HEK293 (cell line): ENCODE measurements at regions not wholly inside any gene's neighbourhood (a gene's known extent, or its start where the extent isn't known, plus 50 kb on each side); places are given as distances from the start of the nearest gene placed in this dataset.

ENCODE experiments used
- CTCF ChIA-PET: fragments of 350-600 bp; formaldehyde crosslinking; extraction: SDS; loops from one replicate; lab custom pipeline; 2021; ENCODE audit warnings: antibody characterized with exemption; lab: Yijun Ruan, JAX
- POLR2A ChIA-PET: fragments of 300-600 bp; formaldehyde crosslinking; extraction: SDS; loops from one replicate; lab custom pipeline; 2020; ENCODE audit warnings: antibody characterized with exemption, inconsistent platforms; lab: Yijun Ruan, JAX
- H3K27ac ChIP-seq: fragments of 200-500 bp; sonication (Bioruptor generic); 2 replicates; pipeline ENCODE4 v1.5.1; 2014; ENCODE audit warnings: low read depth, low read length, control low read depth, inconsistent platforms; ENCODE audit errors: extremely low read depth
- H3K36me3 ChIP-seq, 2 experiments: fragments of 200-500 bp in 1 of 2; sonication (Bioruptor generic) in 1 of 2; 1 replicate in 1 of 2; 2 replicates in 1 of 2; pipeline ENCODE4 v1.5.1; 2014 to 2017; ENCODE audit warnings: inconsistent platforms in 2 of 2, low read length in 2 of 2; ENCODE audit not compliant: control insufficient read depth in 2 of 2, insufficient read depth in 1 of 2
- H3K4me1 ChIP-seq: fragments of 200-500 bp; sonication (Bioruptor generic); 2 replicates; pipeline ENCODE4 v1.5.1; 2014; ENCODE audit warnings: mild to moderate bottlenecking, low read length, inconsistent platforms; ENCODE audit not compliant: control insufficient read depth, insufficient read depth
- H3K4me3 ChIP-seq: 2 replicates; pipeline ENCODE4 v1.5.1; 2011; ENCODE audit warnings: low read depth, mild to moderate bottlenecking, control low read depth, low read length, moderate library complexity
- H3K9me3 ChIP-seq: fragments of 200-500 bp; sonication (Bioruptor generic); 2 replicates; pipeline ENCODE4 v1.5.1; 2014; ENCODE audit warnings: low read depth, low read length, inconsistent platforms; ENCODE audit not compliant: control insufficient read depth, insufficient read depth
- GFI1B ChIP-seq: fragments of 450-650 bp; formaldehyde crosslinking; IDR thresholded peaks from 2 replicates; pipeline ENCODE4 v1.5.1; 2016; ENCODE audit warnings: missing biosample characterization, missing genetic modification characterization
- OVOL3 ChIP-seq: fragments of 450-650 bp; formaldehyde crosslinking; IDR thresholded peaks from 2 replicates; pipeline ENCODE4 v1.5.1; 2016; ENCODE audit warnings: missing biosample characterization, missing genetic modification characterization
- REST ChIP-seq: fragments of 450-650 bp; formaldehyde crosslinking; IDR thresholded peaks from 2 replicates; pipeline ENCODE4 v1.5.1; 2016; ENCODE audit warnings: missing biosample characterization, missing genetic modification characterization
- SALL2 ChIP-seq: fragments of 450-650 bp; formaldehyde crosslinking; IDR thresholded peaks from 2 replicates; pipeline ENCODE4 v1.5.0; 2017; ENCODE audit warnings: missing biosample characterization, mild to moderate bottlenecking, missing genetic modification characterization, borderline replicate concordance
- SCRT2 ChIP-seq: fragments of 450-650 bp; formaldehyde crosslinking; IDR thresholded peaks from 2 replicates; pipeline ENCODE4 v1.5.1; 2016; ENCODE audit warnings: missing biosample characterization, missing genetic modification characterization
- WT1 ChIP-seq: fragments of 450-650 bp; formaldehyde crosslinking; IDR thresholded peaks from 2 replicates; pipeline ENCODE4 v1.5.1; 2016; ENCODE audit warnings: missing biosample characterization, missing genetic modification characterization
- ZBTB17 ChIP-seq: fragments of 450-650 bp; formaldehyde crosslinking; IDR thresholded peaks from 2 replicates; pipeline ENCODE4 v1.5.1; 2016; ENCODE audit warnings: missing biosample characterization, missing genetic modification characterization
- ZBTB21 ChIP-seq: fragments of 450-650 bp; formaldehyde crosslinking; IDR thresholded peaks from 2 replicates; pipeline ENCODE4 v1.5.1; 2017; ENCODE audit warnings: missing biosample characterization, missing genetic modification characterization
- ZNF112 ChIP-seq: fragments of 450-650 bp; formaldehyde crosslinking; IDR thresholded peaks from 2 replicates; pipeline ENCODE4 v1.5.0; 2017; ENCODE audit warnings: missing biosample characterization, missing genetic modification characterization
- ZNF121 ChIP-seq: fragments of 450-650 bp; formaldehyde crosslinking; IDR thresholded peaks from 2 replicates; pipeline ENCODE4 v1.5.1; 2016; ENCODE audit warnings: missing biosample characterization, missing genetic modification characterization
- ZNF138 ChIP-seq: fragments of 450-650 bp; formaldehyde crosslinking; IDR thresholded peaks from 2 replicates; pipeline ENCODE4 v1.5.1; 2016; ENCODE audit warnings: missing biosample characterization, missing genetic modification characterization, borderline replicate concordance
- ZNF19 ChIP-seq: fragments of 450-650 bp; formaldehyde crosslinking; IDR thresholded peaks from 2 replicates; pipeline ENCODE4; 2016; ENCODE audit warnings: missing biosample characterization, missing genetic modification characterization, low read depth
- ZNF202 ChIP-seq: fragments of 450-650 bp; formaldehyde crosslinking; IDR thresholded peaks from 2 replicates; pipeline ENCODE4 v1.5.1; 2016; ENCODE audit warnings: missing biosample characterization, missing genetic modification characterization, borderline replicate concordance
- ZNF239 ChIP-seq: fragments of 450-650 bp; formaldehyde crosslinking; IDR thresholded peaks from 2 replicates; pipeline ENCODE4 v1.5.1; 2016; ENCODE audit warnings: missing biosample characterization, missing genetic modification characterization
- ZNF362 ChIP-seq: fragments of 450-650 bp; formaldehyde crosslinking; IDR thresholded peaks from 2 replicates; pipeline ENCODE4 v1.5.1; 2016; ENCODE audit warnings: missing biosample characterization, missing genetic modification characterization
- ZNF391 ChIP-seq: fragments of 450-650 bp; formaldehyde crosslinking; IDR thresholded peaks from 2 replicates; pipeline ENCODE4 v1.5.1; 2016; ENCODE audit warnings: low read depth, missing biosample characterization, missing genetic modification characterization, borderline replicate concordance
- ZNF404 ChIP-seq: fragments of 450-650 bp; formaldehyde crosslinking; IDR thresholded peaks from 2 replicates; pipeline ENCODE4 v1.5.1; 2017; ENCODE audit warnings: missing biosample characterization, missing genetic modification characterization
- ZNF423 ChIP-seq: fragments of 450-650 bp; formaldehyde crosslinking; IDR thresholded peaks from 2 replicates; pipeline ENCODE4 v1.5.1; 2016; ENCODE audit warnings: missing biosample characterization, missing genetic modification characterization
- ZNF501 ChIP-seq: fragments of 450-650 bp; formaldehyde crosslinking; IDR thresholded peaks from 2 replicates; pipeline ENCODE4 v1.5.1; 2016; ENCODE audit warnings: missing biosample characterization, missing genetic modification characterization
- ZNF510 ChIP-seq: fragments of 450-650 bp; formaldehyde crosslinking; IDR thresholded peaks from 2 replicates; pipeline ENCODE4 v1.5.1; 2018; ENCODE audit warnings: mild to moderate bottlenecking, missing genetic modification characterization, missing biosample characterization; ENCODE audit not compliant: insufficient replicate concordance
- ZNF529 ChIP-seq: fragments of 450-650 bp; formaldehyde crosslinking; IDR thresholded peaks from 2 replicates; pipeline ENCODE4 v1.5.1; 2017; ENCODE audit warnings: missing genetic modification characterization, missing biosample characterization; ENCODE audit not compliant: insufficient replicate concordance
- ZNF623 ChIP-seq: fragments of 450-650 bp; formaldehyde crosslinking; IDR thresholded peaks from 2 replicates; pipeline ENCODE4 v1.5.1; 2016; ENCODE audit warnings: missing biosample characterization, missing genetic modification characterization
- ZNF660 ChIP-seq: fragments of 450-650 bp; IDR thresholded peaks from 2 replicates; pipeline ENCODE4 v1.5.1; 2018; ENCODE audit warnings: missing biosample characterization, mild to moderate bottlenecking, missing genetic modification characterization
- ZNF76 ChIP-seq: fragments of 450-650 bp; formaldehyde crosslinking; IDR thresholded peaks from 2 replicates; pipeline ENCODE4; 2016; ENCODE audit warnings: low read depth, missing biosample characterization, missing genetic modification characterization, borderline replicate concordance
- ZSCAN30 ChIP-seq: fragments of 450-650 bp; IDR thresholded peaks from 2 replicates; pipeline ENCODE4 v1.5.1; 2018; ENCODE audit warnings: missing biosample characterization, mild to moderate bottlenecking, missing genetic modification characterization, moderate library complexity

GRCh38 chr9:106738109-106738508 is 124.9 kb upstream of the ZNF462 start (continued):
- TF ChIP-seq ZSCAN30 (tag by site-specific recombination) (no peak), ZNF660 (tag by site-specific recombination) (no peak), ZNF510 (no peak), ZNF362 (no peak), ZBTB17 (tag by site-specific recombination) (no peak), ZNF501 (tag by site-specific recombination) (no peak), ZNF112 (tag by site-specific recombination) (no peak)
- TF ChIP-seq, all 188 proteins: peak for 0

- ChIA-PET CTCF (no interaction called here), POLR2A (no interaction called here)
- Histone ChIP-seq H3K27ac (no peak overlapping the region), H3K9me3 (no peaks in the 10 kb centered on the region), H3K36me3 (no peaks in the 10 kb centered on the region), H3K4me3 (no peak overlapping the region), H3K4me1 (no peaks in the 10 kb centered on the region)
- TF ChIP-seq ZNF529 (tag by site-specific recombination), result no peak
- no peak for TF ChIP-seq GFI1B (tag by site-specific recombination)
- no peak for TF ChIP-seq ZNF510
- no peak for TF ChIP-seq ZNF19 (tag by site-specific recombination)
- TF ChIP-seq WT1 (tag by site-specific recombination), result no peak
- TF ChIP-seq ZNF76 (tag by site-specific recombination), result no peak
- no peak for TF ChIP-seq ZNF121 (tag by site-specific recombination)
- no peak for TF ChIP-seq ZNF623 (tag by site-specific recombination)
- TF ChIP-seq ZNF404 (tag by site-specific recombination), result no peak
- TF ChIP-seq OVOL3, result no peak
- TF ChIP-seq SCRT2 (tag by site-specific recombination), result no peak
- TF ChIP-seq ZNF138 (tag by site-specific recombination), result no peak
- TF ChIP-seq REST (tag by site-specific recombination), result no peak
- no peak for TF ChIP-seq ZNF202 (tag by site-specific recombination)
- TF ChIP-seq ZBTB21 (tag by site-specific recombination), result no peak
- TF ChIP-seq SALL2 (tag by site-specific recombination), result no peak
- TF ChIP-seq ZNF391, result no peak
- TF ChIP-seq ZNF423 (tag by site-specific recombination), result no peak
- no peak for TF ChIP-seq ZNF239
Measured at GRCh38 chr9:106745457-106745856, 117.5 kb upstream of the ZNF462 start.
